OCI-LY1 (cell line): ENCODE measurements at regions not wholly inside any gene's neighbourhood (a gene's known extent, or its start where the extent isn't known, plus 50 kb on each side); places are given as distances from the start of the nearest gene placed in this dataset.

ENCODE experiments used
- EZH2 ChIP-seq: fragments of 200-600 bp; sonication (generic), shearing (Covaris generic); IDR thresholded peaks from 2 replicates; pipeline ENCODE4 v1.8.0; 2017; ENCODE audit warnings: borderline replicate concordance, mixed run types, mild to moderate bottlenecking, antibody characterized with exemption, low read length, moderate library complexity, mixed read lengths
- TF ChIP-seq, protein P1 (sequence below): fragments of 200-600 bp; sonication (generic), shearing (Covaris generic); IDR thresholded peaks from 2 replicates; pipeline ENCODE4 v1.5.1; 2017; ENCODE audit warnings: mild to moderate bottlenecking, antibody characterized with exemption, low read length, moderate library complexity, mixed read lengths

DNA sequence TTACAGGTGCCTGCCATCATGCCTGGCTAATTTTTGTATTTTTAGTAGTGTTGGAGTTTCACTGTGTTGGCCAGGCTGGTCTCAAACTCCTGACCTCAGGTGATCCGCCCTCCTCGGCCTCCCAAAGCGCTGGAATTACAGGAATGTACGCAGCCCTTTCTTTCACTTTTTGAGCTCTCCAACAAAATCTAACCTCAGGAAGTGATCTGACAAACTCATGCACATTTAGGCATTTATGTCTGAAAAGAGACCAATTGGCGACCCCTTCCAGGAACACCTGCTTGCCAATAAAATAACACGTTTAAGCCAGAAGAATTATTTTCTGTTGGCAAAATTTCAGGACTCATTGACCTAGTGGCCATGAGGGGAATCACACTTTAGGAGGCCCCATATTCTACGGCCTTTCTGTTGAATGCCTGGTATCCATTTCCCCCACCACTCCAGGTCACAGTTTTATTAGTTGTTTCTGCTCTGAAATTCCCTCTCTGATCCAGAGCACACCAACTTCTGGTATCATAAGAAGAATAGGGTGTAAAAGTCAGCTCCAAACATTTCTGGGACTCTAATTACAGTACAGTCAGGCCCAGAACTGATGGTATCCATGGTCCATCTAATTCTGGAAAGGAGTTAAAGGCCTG lies 65.8 kb upstream of the FRMD4A start:
- TF ChIP-seq, protein P1, sequence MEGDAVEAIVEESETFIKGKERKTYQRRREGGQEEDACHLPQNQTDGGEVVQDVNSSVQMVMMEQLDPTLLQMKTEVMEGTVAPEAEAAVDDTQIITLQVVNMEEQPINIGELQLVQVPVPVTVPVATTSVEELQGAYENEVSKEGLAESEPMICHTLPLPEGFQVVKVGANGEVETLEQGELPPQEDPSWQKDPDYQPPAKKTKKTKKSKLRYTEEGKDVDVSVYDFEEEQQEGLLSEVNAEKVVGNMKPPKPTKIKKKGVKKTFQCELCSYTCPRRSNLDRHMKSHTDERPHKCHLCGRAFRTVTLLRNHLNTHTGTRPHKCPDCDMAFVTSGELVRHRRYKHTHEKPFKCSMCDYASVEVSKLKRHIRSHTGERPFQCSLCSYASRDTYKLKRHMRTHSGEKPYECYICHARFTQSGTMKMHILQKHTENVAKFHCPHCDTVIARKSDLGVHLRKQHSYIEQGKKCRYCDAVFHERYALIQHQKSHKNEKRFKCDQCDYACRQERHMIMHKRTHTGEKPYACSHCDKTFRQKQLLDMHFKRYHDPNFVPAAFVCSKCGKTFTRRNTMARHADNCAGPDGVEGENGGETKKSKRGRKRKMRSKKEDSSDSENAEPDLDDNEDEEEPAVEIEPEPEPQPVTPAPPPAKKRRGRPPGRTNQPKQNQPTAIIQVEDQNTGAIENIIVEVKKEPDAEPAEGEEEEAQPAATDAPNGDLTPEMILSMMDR, result peak; percentile 26; the same call in 1 of the 2 replicates
- TF ChIP-seq EZH2, result no peak
